Activated CD8-positive, alpha-beta T cell treated with anti-CD3 and anti-CD28 coated beads for 36 hours (primary cell): ENCODE measurements at regions not wholly inside any gene's neighbourhood (a gene's known extent, or its start where the extent isn't known, plus 50 kb on each side); places are given as distances from the start of the nearest gene placed in this dataset.

ENCODE experiments used
- ATAC-seq: fragments of 200-7000 bp; cut with Tn5 transposase; one replicate; pipeline ENCODE4 v1.10.0; 2021; ENCODE audit warnings: mild to moderate bottlenecking, moderate library complexity
- CTCF ChIA-PET: fragments of 350-600 bp; sonication (Branson Sonifier 250); formaldehyde crosslinking; loops from one replicate; lab custom pipeline; 2021; ENCODE audit warnings: antibody characterized with exemption; lab: Charles Lee
- POLR2A ChIA-PET: fragments of 350-600 bp; sonication (Branson Sonifier 250); formaldehyde crosslinking; loops from one replicate; lab custom pipeline; 2021; ENCODE audit warnings: antibody characterized with exemption; lab: Charles Lee
- DNase-seq: peaks from one replicate; pipeline ENCODE4 v3.0.0-alpha.2; 2020
- H3K27ac Mint-ChIP-seq: one replicate; pipeline ENCODE4 v1.8.0; 2021; ENCODE audit warnings: mild to moderate bottlenecking, mixed read lengths
- H3K27me3 Mint-ChIP-seq: one replicate; pipeline ENCODE4 v1.8.0; 2021; ENCODE audit warnings: mixed read lengths
- H3K36me3 Mint-ChIP-seq: one replicate; pipeline ENCODE4 v1.8.0; 2021; ENCODE audit warnings: low read depth, mixed read lengths
- H3K4me1 Mint-ChIP-seq: one replicate; pipeline ENCODE4 v1.8.0; 2021; ENCODE audit warnings: low read depth, mixed read lengths
- H3K4me3 Mint-ChIP-seq: one replicate; pipeline ENCODE4 v1.8.0; 2021; ENCODE audit warnings: mild to moderate bottlenecking, moderate library complexity, mixed read lengths
- H3K9me3 Mint-ChIP-seq: one replicate; pipeline ENCODE4 v1.8.0; 2021; ENCODE audit warnings: mixed read lengths
- CTCF ChIP-seq: fragments of 200-600 bp; IDR thresholded peaks from one replicate; pipeline ENCODE4 v1.8.0; 2022; ENCODE audit warnings: antibody characterized with exemption, mild to moderate bottlenecking
- intact Hi-C: fragments of 100-400 bp; cut with micrococcal nuclease; formaldehyde crosslinking; loops from one replicate; pipeline ENCODE4 v1.10.0; 2022

GRCh38 chr5:2253040-2253975, 370.6 kb upstream of the IRX4 start:
- Mint-ChIP-seq H3K27ac (no peak overlapping the region), H3K9me3 (no peaks in the 10 kb centered on the region), H3K27me3 (no peaks in the 10 kb centered on the region), H3K36me3 (no peaks in the 10 kb centered on the region), H3K4me1 (peaks cover 2% of the 10 kb centered on the region), H3K4me3 (no peak overlapping the region)
- DNase-seq: no peak
- intact Hi-C loops: no loop called here
- CTCF ChIA-PET: no interaction called here
- no peak for ATAC-seq
- POLR2A ChIA-PET: no interaction called here
- no peak for TF ChIP-seq CTCF

GRCh38 chr5:2251751-2252150, 369.0 kb upstream of the IRX4 start:
- H3K4me1 Mint-ChIP-seq: peaks cover 2% of the 10 kb centered on the region
- TF ChIP-seq CTCF: no peak
- intact Hi-C loops: no loop called here
- H3K9me3 Mint-ChIP-seq: peaks cover 5% of the 10 kb centered on the region
- no peak overlapping the region for H3K4me3 Mint-ChIP-seq
- no peaks in the 10 kb centered on the region for H3K36me3 Mint-ChIP-seq
- no peak for ATAC-seq
- H3K27ac Mint-ChIP-seq: no peak overlapping the region
- ChIA-PET CTCF (no interaction called here), POLR2A (no interaction called here)
- no peak for DNase-seq
- no peaks in the 10 kb centered on the region for H3K27me3 Mint-ChIP-seq

GRCh38 chr5:2251298-2251697, 368.6 kb upstream of the IRX4 start:
- CTCF ChIA-PET: no interaction called here
- intact Hi-C loops: no loop called here
- DNase-seq (no peak), ATAC-seq (no peak)
- peaks cover 5% of the 10 kb centered on the region for H3K9me3 Mint-ChIP-seq
- H3K4me3 Mint-ChIP-seq: no peak overlapping the region
- H3K27ac Mint-ChIP-seq: no peak overlapping the region
- no peaks in the 10 kb centered on the region for H3K36me3 Mint-ChIP-seq
- no peak for TF ChIP-seq CTCF
- H3K27me3 Mint-ChIP-seq: no peaks in the 10 kb centered on the region
- H3K4me1 Mint-ChIP-seq: peaks cover 2% of the 10 kb centered on the region
- POLR2A ChIA-PET: no interaction called here

- CTCF ChIA-PET: no interaction called here
- no peak for TF ChIP-seq CTCF
These were observed 367.7 kb upstream of the IRX4 start for GRCh38 chr5:2250365-2250950.

GRCh38 chr5:2249442-2249841, 366.7 kb upstream of the IRX4 start:
- Mint-ChIP-seq H3K4me1 (peaks cover 1% of the 10 kb centered on the region), H3K27me3 (no peaks in the 10 kb centered on the region), H3K27ac (no peak overlapping the region), H3K36me3 (no peaks in the 10 kb centered on the region), H3K4me3 (no peak overlapping the region), H3K9me3 (peaks cover 5% of the 10 kb centered on the region)
- DNase-seq (no peak), ATAC-seq (no peak)
- CTCF ChIA-PET: no interaction called here
- intact Hi-C loops: no loop called here
- no peak for TF ChIP-seq CTCF
- POLR2A ChIA-PET: no interaction called here

More at GRCh38 chr5:2250365-2250950, 367.7 kb upstream of the IRX4 start:
- H3K9me3 Mint-ChIP-seq: peaks cover 5% of the 10 kb centered on the region
- H3K4me1 Mint-ChIP-seq: peaks cover 2% of the 10 kb centered on the region
- H3K27ac Mint-ChIP-seq: no peak overlapping the region
- H3K4me3 Mint-ChIP-seq: no peak overlapping the region
- POLR2A ChIA-PET: no interaction called here
- DNase-seq (no peak), ATAC-seq (no peak)
- no peaks in the 10 kb centered on the region for H3K27me3 Mint-ChIP-seq
- no peaks in the 10 kb centered on the region for H3K36me3 Mint-ChIP-seq
- intact Hi-C loops: no loop called here
